Osteoblast (primary cell): ENCODE measurements at regions not wholly inside any gene's neighbourhood (a gene's known extent, or its start where the extent isn't known, plus 50 kb on each side); places are given as distances from the start of the nearest gene placed in this dataset.

Source experiments
- DNase-seq: peaks from one replicate; pipeline ENCODE4 v3.0.0; 2011; ENCODE audit warnings: low spot score, mixed read lengths; ENCODE audit not compliant: insufficient read length; ENCODE audit errors: missing footprints
- H2AFZ ChIP-seq: 2 replicates; pipeline ENCODE4 v1.6.0; 2011; ENCODE audit warnings: mild to moderate bottlenecking, low read length
- H3K27ac ChIP-seq: 2 replicates; pipeline ENCODE4 v1.5.1; 2011; ENCODE audit warnings: mild to moderate bottlenecking, low read depth, low read length, moderate library complexity
- H3K27me3 ChIP-seq: 2 replicates; pipeline ENCODE4 v1.6.0; 2012; ENCODE audit warnings: mild to moderate bottlenecking, control low read depth, inconsistent platforms, low read length, moderate library complexity; ENCODE audit not compliant: insufficient read depth
- H3K36me3 ChIP-seq: 2 replicates; pipeline ENCODE4 v1.5.1; 2011; ENCODE audit warnings: mild to moderate bottlenecking, low read length, control low read depth, moderate library complexity; ENCODE audit not compliant: insufficient read depth
- H3K4me1 ChIP-seq: 2 replicates; pipeline ENCODE4 v1.5.1; 2011; ENCODE audit warnings: mild to moderate bottlenecking, low read length, control low read depth, moderate library complexity; ENCODE audit not compliant: insufficient read depth
- H3K4me2 ChIP-seq: 2 replicates; pipeline ENCODE4 v1.6.0; 2011; ENCODE audit warnings: mild to moderate bottlenecking, low read length; ENCODE audit not compliant: insufficient read depth
- H3K4me3 ChIP-seq: fragments of 200-600 bp; sonication (generic); 3 replicates; pipeline ENCODE4 v1.5.1; 2012; ENCODE audit warnings: mild to moderate bottlenecking, low read length, inconsistent platforms; ENCODE audit not compliant: insufficient read depth
- H3K79me2 ChIP-seq: 2 replicates; pipeline ENCODE4 v1.6.0; 2012; ENCODE audit warnings: mild to moderate bottlenecking, low read length, control low read depth, inconsistent platforms; ENCODE audit not compliant: insufficient read depth
- H3K9me3 ChIP-seq: 2 replicates; pipeline ENCODE4 v1.5.1; 2011; ENCODE audit warnings: low read depth, low read length, control low read depth
- H4K20me1 ChIP-seq: 2 replicates; pipeline ENCODE4 v1.6.0; 2012; ENCODE audit warnings: mild to moderate bottlenecking, low read length, control low read depth; ENCODE audit not compliant: insufficient read depth
- TF ChIP-seq, protein P1 (sequence below): IDR thresholded peaks from 2 replicates; pipeline ENCODE4 v1.5.1; 2011; ENCODE audit warnings: mild to moderate bottlenecking, low read depth, low read length, moderate library complexity; ENCODE audit errors: extremely low read depth

DNA sequence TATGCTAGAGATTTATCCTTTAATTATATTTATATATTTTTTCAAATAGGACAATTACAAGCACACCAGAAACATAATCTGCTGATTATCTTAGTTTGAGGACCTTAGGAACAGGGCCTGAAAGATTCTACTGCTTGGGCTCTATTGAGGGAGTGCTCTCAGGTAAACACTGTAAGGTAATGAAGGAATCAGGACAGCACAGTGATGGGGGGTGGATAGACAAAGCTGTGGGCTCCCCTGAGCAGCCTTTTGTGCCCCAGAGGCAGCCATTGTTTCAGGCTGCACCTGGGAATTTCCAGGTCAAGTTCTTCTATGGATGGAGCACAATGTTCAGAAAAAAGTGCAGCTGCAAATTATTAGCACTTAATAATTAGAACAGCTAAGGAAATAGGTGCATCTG is 848.0 kb upstream of the CADM2 start:
- no peaks in the 10 kb centered on the region for H3K27me3 ChIP-seq
- no peaks in the 10 kb centered on the region for H3K36me3 ChIP-seq
- no peaks in the 10 kb centered on the region for H3K79me2 ChIP-seq
- H3K27ac ChIP-seq, result no peak overlapping the region
- DNase-seq, result no peak
- H2AFZ ChIP-seq, result no peak overlapping the region
- TF ChIP-seq, protein P1, sequence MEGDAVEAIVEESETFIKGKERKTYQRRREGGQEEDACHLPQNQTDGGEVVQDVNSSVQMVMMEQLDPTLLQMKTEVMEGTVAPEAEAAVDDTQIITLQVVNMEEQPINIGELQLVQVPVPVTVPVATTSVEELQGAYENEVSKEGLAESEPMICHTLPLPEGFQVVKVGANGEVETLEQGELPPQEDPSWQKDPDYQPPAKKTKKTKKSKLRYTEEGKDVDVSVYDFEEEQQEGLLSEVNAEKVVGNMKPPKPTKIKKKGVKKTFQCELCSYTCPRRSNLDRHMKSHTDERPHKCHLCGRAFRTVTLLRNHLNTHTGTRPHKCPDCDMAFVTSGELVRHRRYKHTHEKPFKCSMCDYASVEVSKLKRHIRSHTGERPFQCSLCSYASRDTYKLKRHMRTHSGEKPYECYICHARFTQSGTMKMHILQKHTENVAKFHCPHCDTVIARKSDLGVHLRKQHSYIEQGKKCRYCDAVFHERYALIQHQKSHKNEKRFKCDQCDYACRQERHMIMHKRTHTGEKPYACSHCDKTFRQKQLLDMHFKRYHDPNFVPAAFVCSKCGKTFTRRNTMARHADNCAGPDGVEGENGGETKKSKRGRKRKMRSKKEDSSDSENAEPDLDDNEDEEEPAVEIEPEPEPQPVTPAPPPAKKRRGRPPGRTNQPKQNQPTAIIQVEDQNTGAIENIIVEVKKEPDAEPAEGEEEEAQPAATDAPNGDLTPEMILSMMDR, result no peak
- no peak overlapping the region for H3K4me2 ChIP-seq
- no peaks in the 10 kb centered on the region for H4K20me1 ChIP-seq
- no peak overlapping the region for H3K4me3 ChIP-seq
- H3K4me1 ChIP-seq, result no peaks in the 10 kb centered on the region
- H3K9me3 ChIP-seq, result no peaks in the 10 kb centered on the region

DNA sequence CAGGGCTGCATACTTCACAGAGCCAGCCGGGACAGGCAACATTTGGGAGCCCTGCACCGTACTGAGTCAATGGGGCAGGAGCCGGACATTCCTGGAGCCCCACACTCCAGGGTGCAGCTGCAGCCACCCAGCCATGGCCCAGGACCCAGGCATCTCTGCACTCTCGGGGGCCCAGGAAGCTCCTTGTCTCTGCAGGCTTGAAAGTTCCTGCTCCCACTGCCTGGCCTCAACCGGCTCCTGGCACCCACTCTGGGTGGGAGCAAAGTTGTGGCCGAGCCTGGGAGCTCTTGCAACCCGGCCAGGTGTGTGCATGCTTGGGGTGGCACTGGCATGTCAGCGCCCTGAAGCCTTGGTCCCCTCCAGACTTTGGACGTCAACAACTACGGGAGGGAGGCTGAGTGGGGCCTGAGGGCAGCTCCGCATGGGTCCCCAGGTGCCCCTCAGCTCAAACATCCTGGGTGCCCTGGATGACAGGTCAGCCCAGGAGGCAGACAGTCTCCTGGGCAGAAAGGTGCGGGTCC is 833.5 kb upstream of the CADM2 start:
- Histone ChIP-seq H3K79me2 (no peaks in the 10 kb centered on the region), H3K4me1 (no peaks in the 10 kb centered on the region), H3K27me3 (no peaks in the 10 kb centered on the region), H3K4me2 (no peak overlapping the region), H3K4me3 (no peak overlapping the region), H2AFZ (no peak overlapping the region), H3K36me3 (no peaks in the 10 kb centered on the region), H3K27ac (no peak overlapping the region), H3K9me3 (no peaks in the 10 kb centered on the region), H4K20me1 (no peaks in the 10 kb centered on the region)
- no peak for DNase-seq
- TF ChIP-seq, protein P1, result no peak

DNA sequence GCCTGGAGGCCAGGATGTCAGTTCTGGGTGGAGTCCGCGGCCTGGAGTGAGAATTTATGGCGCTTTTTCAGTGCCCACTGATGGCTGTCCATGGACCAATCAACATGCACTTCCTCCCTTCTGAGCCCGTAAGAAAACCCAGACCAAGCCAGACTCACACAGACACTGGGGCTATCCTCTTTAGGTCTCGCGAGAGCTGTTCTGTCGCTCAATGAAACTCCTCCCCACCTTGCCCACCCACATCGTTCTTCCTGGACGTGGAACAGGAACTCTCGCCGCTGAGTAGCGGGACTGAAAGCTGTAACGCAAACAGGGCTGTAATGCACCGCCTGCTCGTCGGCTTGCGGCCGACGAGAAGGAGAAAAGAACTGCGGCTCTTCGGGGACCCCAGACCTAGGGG is 833.0 kb upstream of the CADM2 start:
- Histone ChIP-seq H3K79me2 (no peaks in the 10 kb centered on the region), H3K4me1 (no peaks in the 10 kb centered on the region), H2AFZ (no peak overlapping the region), H3K27me3 (no peaks in the 10 kb centered on the region), H3K36me3 (no peaks in the 10 kb centered on the region), H3K9me3 (no peaks in the 10 kb centered on the region), H3K4me3 (no peak overlapping the region), H3K27ac (no peak overlapping the region), H4K20me1 (no peaks in the 10 kb centered on the region), H3K4me2 (no peak overlapping the region)
- TF ChIP-seq, protein P1, result no peak
- no peak for DNase-seq

DNA sequence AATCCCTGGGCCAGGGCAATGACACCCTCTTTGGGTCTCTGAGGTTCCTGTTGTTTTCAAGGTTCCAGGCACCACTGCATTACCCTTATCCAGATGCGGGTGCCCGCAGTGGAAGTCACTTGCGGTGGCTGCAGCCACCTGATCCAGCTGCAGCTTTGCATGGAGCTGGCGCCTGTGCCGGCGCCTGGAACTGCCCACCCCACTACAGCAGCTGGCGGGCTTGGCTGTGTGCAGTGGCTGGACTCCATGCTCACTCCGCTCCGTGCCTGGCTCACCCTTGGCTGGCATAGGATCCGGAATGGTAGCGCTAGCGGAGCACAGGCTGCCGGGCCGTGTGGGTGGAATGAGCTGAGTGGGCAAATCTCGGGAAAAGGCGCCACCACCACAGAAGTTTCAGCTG is 832.6 kb upstream of the CADM2 start:
- TF ChIP-seq, protein P1, result no peak
- Histone ChIP-seq H2AFZ (no peak overlapping the region), H3K9me3 (no peaks in the 10 kb centered on the region), H4K20me1 (no peaks in the 10 kb centered on the region), H3K79me2 (no peaks in the 10 kb centered on the region), H3K4me3 (no peak overlapping the region), H3K4me2 (no peak overlapping the region), H3K36me3 (no peaks in the 10 kb centered on the region), H3K27me3 (no peaks in the 10 kb centered on the region), H3K27ac (no peak overlapping the region), H3K4me1 (no peaks in the 10 kb centered on the region)
- DNase-seq, result no peak
